ENCODE measurements at regions not wholly inside any gene's neighbourhood (a gene's known extent, or its start where the extent isn't known, plus 50 kb on each side); places are given as distances from the start of the nearest gene placed in this dataset.

GRCh38 chr18:28715206-28715605, 538.3 kb upstream of the CDH2 start:
- no peak overlapping the region for H3K4me3 ChIP-seq (ENCODE audit: control extremely low read depth in 1 of 5, extremely low read depth in 1 of 5, insufficient read depth in 1 of 5, low read depth in 2 of 5, low read length in 4 of 5)
- no peak overlapping the region for H3K9ac ChIP-seq (ENCODE audit: low read length)
- no peak overlapping the region for H3K4me2 ChIP-seq (replicated peaks; ENCODE audit: low read depth, low read length, poor library complexity, severe bottlenecking)
- no peaks in the 10 kb centered on the region for H4K20me1 ChIP-seq (ENCODE audit: control insufficient read depth, insufficient read depth, low read length, poor library complexity, severe bottlenecking)
- H3K79me2 ChIP-seq (ENCODE audit: control insufficient read depth, insufficient read depth, low read length) = no peaks in the 10 kb centered on the region
- H3K27ac ChIP-seq (ENCODE audit: low read length in 2 of 2) = no peak overlapping the region
- Mint-ChIP-seq H3K4me1 (no peaks in the 10 kb centered on the region), H3K27ac (no peak overlapping the region), H3K9me3 (ENCODE audit: insufficient read depth) (peaks cover 2% of the 10 kb centered on the region), H3K4me3 (no peak overlapping the region), H3K27me3 (no peaks in the 10 kb centered on the region)
- WGBS (ENCODE audit: insufficient coverage) = no CpG with 5 or more reads among the region's 1 CpG
- DNase-seq (no peak), ATAC-seq (ENCODE audit: low read depth) (no peak)
- ChIA-PET CTCF (no interaction called here), POLR2A (no interaction called here)
- no peaks in the 10 kb centered on the region for H3K27me3 ChIP-seq (replicated peaks in 1 of 4; ENCODE audit: control extremely low read depth in 1 of 4, control insufficient read depth in 3 of 4, insufficient read depth in 4 of 4, low read length in 3 of 4)
- H3K36me3 ChIP-seq (replicated peaks in 1 of 2; ENCODE audit: control extremely low read depth in 1 of 2, control insufficient read depth in 1 of 2, extremely low read depth in 1 of 2, insufficient read depth in 2 of 2, low read length in 1 of 2) = no peaks in the 10 kb centered on the region
- intact Hi-C loops (cut with micrococcal nuclease) = no loop called here
- no peaks in the 10 kb centered on the region for H3K4me1 ChIP-seq (ENCODE audit: control insufficient read depth in 2 of 2, insufficient read depth in 2 of 2, low read length in 2 of 2)
- H3K9me3 ChIP-seq (ENCODE audit: control extremely low read depth in 1 of 3, control insufficient read depth in 2 of 3, insufficient read depth in 1 of 3, low read length in 2 of 3) = no peaks in the 10 kb centered on the region
- TF ChIP-seq EZH2 (IDR thresholded peaks at IDR 0.05; ENCODE audit: borderline replicate concordance, insufficient read depth, low read depth, low read length, poor library complexity, severe bottlenecking) (no peak), CTCF (IDR thresholded peaks at IDR 0.05) (no peak)
- no peak overlapping the region for H2AFZ ChIP-seq (ENCODE audit: insufficient read depth, low read depth, low read length, poor library complexity, severe bottlenecking)

- peaks cover 2% of the 10 kb centered on the region for H3K9me3 Mint-ChIP-seq (ENCODE audit: insufficient read depth)
- Histone ChIP-seq H3K36me3 (replicated peaks in 1 of 2; ENCODE audit: control extremely low read depth in 1 of 2, control insufficient read depth in 1 of 2, extremely low read depth in 1 of 2, insufficient read depth in 2 of 2, low read length in 1 of 2) (no peaks in the 10 kb centered on the region), H3K27ac (ENCODE audit: low read length in 2 of 2) (no peak overlapping the region), H3K9me3 (ENCODE audit: control extremely low read depth in 1 of 3, control insufficient read depth in 2 of 3, insufficient read depth in 1 of 3, low read length in 2 of 3) (no peaks in the 10 kb centered on the region), H3K79me2 (ENCODE audit: control insufficient read depth, insufficient read depth, low read length) (no peaks in the 10 kb centered on the region), H3K4me2 (replicated peaks; ENCODE audit: low read depth, low read length, poor library complexity, severe bottlenecking) (no peak overlapping the region), H3K4me3 (ENCODE audit: control extremely low read depth in 1 of 5, extremely low read depth in 1 of 5, insufficient read depth in 1 of 5, low read depth in 2 of 5, low read length in 4 of 5) (no peak overlapping the region), H4K20me1 (ENCODE audit: control insufficient read depth, insufficient read depth, low read length, poor library complexity, severe bottlenecking) (no peaks in the 10 kb centered on the region), H2AFZ (ENCODE audit: insufficient read depth, low read depth, low read length, poor library complexity, severe bottlenecking) (no peak overlapping the region), H3K9ac (ENCODE audit: low read length) (no peak overlapping the region), H3K4me1 (ENCODE audit: control insufficient read depth in 2 of 2, insufficient read depth in 2 of 2, low read length in 2 of 2) (no peaks in the 10 kb centered on the region), H3K27me3 (replicated peaks in 1 of 4; ENCODE audit: control extremely low read depth in 1 of 4, control insufficient read depth in 3 of 4, insufficient read depth in 4 of 4, low read length in 3 of 4) (no peaks in the 10 kb centered on the region)
- H3K27me3 Mint-ChIP-seq = no peaks in the 10 kb centered on the region
- CTCF ChIA-PET = no interaction called here
- intact Hi-C loops (cut with micrococcal nuclease) = no loop called here
- H3K4me1 Mint-ChIP-seq = no peaks in the 10 kb centered on the region
- TF ChIP-seq CTCF (IDR thresholded peaks at IDR 0.05) (no peak), EZH2 (IDR thresholded peaks at IDR 0.05; ENCODE audit: borderline replicate concordance, insufficient read depth, low read depth, low read length, poor library complexity, severe bottlenecking) (no peak)
- DNase-seq (no peak), ATAC-seq (ENCODE audit: low read depth) (no peak)
- H3K27ac Mint-ChIP-seq = no peak overlapping the region
- H3K4me3 Mint-ChIP-seq = no peak overlapping the region
- POLR2A ChIA-PET = no interaction called here
Observed at GRCh38 chr18:28714498-28714897, 537.6 kb upstream of the CDH2 start.

All from B cell (primary cell).